ENCODE measurements at regions not wholly inside any gene's neighbourhood (a gene's known extent, or its start where the extent isn't known, plus 50 kb on each side); places are given as distances from the start of the nearest gene placed in this dataset.

DNA sequence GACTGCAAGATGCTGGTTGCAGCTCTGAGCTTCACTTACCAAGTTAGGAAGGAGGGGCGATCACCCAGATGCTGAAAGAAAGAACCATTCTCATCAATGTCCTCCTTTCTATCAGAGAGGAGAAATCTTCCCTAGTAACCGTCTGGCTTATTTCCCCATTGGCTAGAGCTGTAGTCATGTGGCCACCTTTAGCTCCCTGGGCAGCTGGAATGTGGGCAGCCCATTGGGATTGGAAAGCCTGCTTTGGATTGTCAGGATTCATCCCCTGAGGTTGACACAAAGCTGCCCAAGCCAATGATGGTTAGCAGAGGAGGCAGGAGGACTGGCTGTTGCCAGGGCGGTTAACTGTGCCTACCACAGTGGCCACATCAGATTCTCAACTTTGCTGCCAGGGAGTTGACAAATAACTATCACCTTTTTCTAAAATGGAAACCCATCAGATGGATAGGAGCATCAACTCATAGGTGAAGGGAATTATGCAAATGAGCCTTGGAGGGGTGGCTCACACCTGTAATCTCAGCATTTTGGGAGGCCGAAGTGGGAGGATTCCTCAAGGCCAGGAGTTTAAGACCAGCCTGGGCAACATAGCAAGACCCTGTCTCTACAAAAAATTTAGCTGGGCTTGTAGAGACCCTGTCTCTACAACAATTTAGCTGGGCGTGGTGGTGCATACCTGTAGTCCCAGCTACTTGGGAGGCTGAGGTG, 206.4 kb upstream of the GALNT17 start:
- no peak for TF ChIP-seq POLR2A (IDR thresholded peaks at IDR 0.05; ENCODE audit: low read depth, low read length)
- FAIRE-seq (no peak), DNase-seq (ENCODE audit: insufficient read length, low spot score) (peak; percentile 19)

- DNase-seq (ENCODE audit: insufficient read length, low spot score) (no peak), FAIRE-seq (no peak)
- no peak for TF ChIP-seq POLR2A (IDR thresholded peaks at IDR 0.05; ENCODE audit: low read depth, low read length)
These were observed 205.3 kb upstream of the GALNT17 start for GRCh38 chr7:70926666-70927065.

DNA sequence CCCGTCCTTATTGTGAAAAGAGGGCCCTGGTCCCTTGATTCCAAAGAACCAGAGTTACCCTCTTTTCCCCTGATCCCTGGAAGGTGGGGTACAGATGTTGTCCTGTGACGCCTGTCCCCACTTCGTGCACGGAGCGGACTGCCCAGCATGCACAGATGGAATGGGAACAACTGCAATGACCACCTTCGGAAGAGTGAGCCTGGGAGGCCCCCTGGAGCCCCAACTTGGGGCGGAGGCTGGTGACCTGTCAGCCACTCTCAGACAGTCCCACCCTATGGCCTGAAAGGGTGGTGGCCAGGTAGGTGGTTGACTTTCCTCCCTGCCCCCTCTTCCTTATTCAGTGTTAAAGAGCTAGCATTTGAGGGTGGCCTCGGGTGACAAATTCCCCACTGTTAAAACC, 196.6 kb upstream of the GALNT17 start:
- no peak for FAIRE-seq
- no peak for TF ChIP-seq POLR2A (IDR thresholded peaks at IDR 0.05; ENCODE audit: low read depth, low read length)
- DNase-seq (ENCODE audit: insufficient read length, low spot score), result no peak

GRCh38 chr7:70935854-70936253, 196.1 kb upstream of the GALNT17 start:
- DNase-seq (ENCODE audit: insufficient read length, low spot score) (no peak), FAIRE-seq (no peak)
- TF ChIP-seq POLR2A (IDR thresholded peaks at IDR 0.05; ENCODE audit: low read depth, low read length), result no peak

GRCh38 chr7:70937424-70937823, 194.5 kb upstream of the GALNT17 start:
- no peak for TF ChIP-seq POLR2A (IDR thresholded peaks at IDR 0.05; ENCODE audit: low read depth, low read length)
- no peak for FAIRE-seq
- no peak for DNase-seq (ENCODE audit: insufficient read length, low spot score)

DNA sequence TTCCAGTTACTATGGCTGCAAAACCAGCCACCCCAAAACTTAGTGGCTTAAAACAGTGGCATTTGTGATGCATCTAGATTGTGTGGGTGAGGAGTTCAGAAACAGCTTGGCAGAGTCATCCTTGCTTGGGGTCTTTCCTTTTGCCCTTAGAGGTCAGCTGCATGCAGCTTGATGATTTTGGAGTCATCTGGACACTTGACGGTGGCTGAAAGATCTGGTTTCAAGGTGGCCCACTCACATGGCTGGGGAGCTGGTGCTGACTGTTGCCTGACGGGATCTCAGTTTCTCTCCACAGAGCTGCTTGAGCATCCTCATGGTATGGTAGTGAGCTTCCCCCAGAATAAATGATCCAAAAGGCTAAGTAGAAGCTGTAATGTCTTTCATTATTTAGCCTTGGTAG, 191.3 kb upstream of the GALNT17 start:
- DNase-seq (ENCODE audit: insufficient read length, low spot score) (no peak), FAIRE-seq (no peak)
- no peak for TF ChIP-seq POLR2A (IDR thresholded peaks at IDR 0.05; ENCODE audit: low read depth, low read length)

DNA sequence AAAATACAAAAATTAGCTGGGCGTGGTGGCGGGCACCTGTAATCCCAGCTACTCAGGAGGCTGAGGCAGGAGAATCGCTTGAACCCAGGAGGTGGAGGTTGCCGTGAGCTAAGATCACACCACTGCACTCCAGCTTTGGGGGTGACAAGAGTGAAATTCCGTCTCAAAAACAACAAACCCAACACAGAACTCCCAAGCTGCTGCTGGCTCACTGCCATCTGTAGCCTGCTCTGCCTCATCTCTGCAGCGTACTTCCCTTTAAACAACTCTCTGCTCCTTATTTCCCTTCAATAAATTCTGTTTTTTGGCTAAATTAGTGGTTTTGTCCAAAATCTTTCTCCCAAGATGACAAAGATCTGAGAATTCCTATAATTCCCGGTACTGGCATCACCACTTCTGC, 189.2 kb upstream of the GALNT17 start:
- DNase-seq (ENCODE audit: insufficient read length, low spot score) (no peak), FAIRE-seq (no peak)
- no peak for TF ChIP-seq POLR2A (IDR thresholded peaks at IDR 0.05; ENCODE audit: low read depth, low read length)

GRCh38 chr7:70944516-70944915, 187.4 kb upstream of the GALNT17 start:
- no peak for TF ChIP-seq POLR2A (IDR thresholded peaks at IDR 0.05; ENCODE audit: low read depth, low read length)
- FAIRE-seq, result no peak
- no peak for DNase-seq (ENCODE audit: insufficient read length, low spot score)

DNA sequence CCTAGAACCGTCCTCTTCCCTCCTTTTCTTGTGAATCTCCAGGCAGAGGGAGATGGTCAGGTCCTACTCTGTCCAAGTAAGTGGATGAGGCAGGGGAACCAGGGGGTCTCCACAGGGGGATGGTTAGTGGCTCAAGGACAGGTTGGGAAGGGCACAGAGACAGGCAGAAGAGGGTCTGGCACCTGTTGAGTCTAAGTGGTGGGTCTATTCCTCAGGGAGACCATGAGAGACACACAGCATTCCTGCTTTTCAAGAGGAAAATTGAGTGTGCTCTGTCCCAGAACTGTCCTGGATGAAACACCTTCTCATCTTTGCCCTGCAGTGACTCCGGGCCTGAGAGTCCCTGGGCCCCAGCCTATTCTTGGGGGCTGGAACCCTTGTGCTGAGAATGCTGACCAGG, 184.8 kb upstream of the GALNT17 start:
- TF ChIP-seq POLR2A (IDR thresholded peaks at IDR 0.05; ENCODE audit: low read depth, low read length), result no peak
- FAIRE-seq, result no peak

DNA sequence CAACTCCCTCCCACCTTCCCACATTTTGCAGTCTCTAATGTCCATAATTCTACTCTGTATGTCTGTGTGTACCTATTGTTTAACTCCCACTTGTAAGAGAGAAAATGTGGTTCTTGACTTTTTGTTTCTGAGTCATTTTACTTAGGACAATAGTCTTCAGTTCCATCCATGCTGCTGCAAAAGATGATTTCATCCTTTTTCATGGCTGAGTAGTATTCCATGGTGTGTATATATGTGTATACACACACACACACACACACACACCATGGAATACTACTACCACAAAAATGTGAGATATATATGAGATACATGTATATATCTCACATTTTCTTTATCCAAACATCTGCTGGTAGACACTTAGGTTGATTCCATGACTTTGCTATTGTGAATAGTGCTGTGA, 182.1 kb upstream of the GALNT17 start:
- TF ChIP-seq POLR2A (IDR thresholded peaks at IDR 0.05; ENCODE audit: low read depth, low read length), result no peak
- no peak for DNase-seq (ENCODE audit: insufficient read length, low spot score)
- FAIRE-seq, result no peak

More for the DNA sequence above, 184.8 kb upstream of the GALNT17 start:
- DNase-seq (ENCODE audit: insufficient read length, low spot score), result no peak

DNA sequence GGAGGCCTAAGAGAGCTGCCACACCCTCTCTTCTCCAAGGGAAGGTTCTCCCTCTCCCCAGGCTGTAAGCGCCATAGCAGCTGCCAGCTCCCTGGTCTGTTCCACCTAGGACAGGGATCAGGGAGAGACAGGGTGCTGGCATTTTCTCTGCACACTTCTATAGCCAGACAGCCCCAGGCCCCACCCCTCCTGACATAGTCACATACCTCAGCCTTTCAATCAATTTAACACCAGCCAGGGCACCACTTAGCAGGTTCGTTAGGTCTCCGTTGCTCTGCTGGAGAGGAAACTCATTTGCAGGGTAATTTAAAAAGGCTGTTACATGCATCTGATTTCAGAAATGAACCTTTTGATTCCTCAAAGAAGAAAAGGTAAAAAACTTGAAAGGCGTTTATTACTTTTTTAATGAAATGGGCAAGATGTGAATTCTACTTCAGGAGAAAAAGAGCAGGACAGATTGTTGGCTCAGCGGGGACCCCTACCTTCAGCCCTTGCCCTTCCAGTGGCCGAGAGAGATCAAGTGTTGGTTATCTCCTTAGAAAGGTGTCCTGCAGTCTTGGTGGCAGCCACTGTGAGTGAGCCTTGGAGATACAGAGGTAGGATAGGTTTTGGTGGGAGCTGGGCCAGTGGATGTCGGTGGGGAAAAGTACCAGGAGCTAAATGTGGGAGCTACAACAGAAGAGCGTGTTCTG, 180.5 kb upstream of the GALNT17 start:
- DNase-seq (ENCODE audit: insufficient read length, low spot score) (no peak), FAIRE-seq (no peak)
- no peak for TF ChIP-seq POLR2A (IDR thresholded peaks at IDR 0.05; ENCODE audit: low read depth, low read length)

- FAIRE-seq, result no peak
- no peak for DNase-seq (ENCODE audit: insufficient read length, low spot score)
- no peak for TF ChIP-seq POLR2A (IDR thresholded peaks at IDR 0.05; ENCODE audit: low read depth, low read length)
These were observed 179.6 kb upstream of the GALNT17 start for GRCh38 chr7:70952311-70952710.

DNA sequence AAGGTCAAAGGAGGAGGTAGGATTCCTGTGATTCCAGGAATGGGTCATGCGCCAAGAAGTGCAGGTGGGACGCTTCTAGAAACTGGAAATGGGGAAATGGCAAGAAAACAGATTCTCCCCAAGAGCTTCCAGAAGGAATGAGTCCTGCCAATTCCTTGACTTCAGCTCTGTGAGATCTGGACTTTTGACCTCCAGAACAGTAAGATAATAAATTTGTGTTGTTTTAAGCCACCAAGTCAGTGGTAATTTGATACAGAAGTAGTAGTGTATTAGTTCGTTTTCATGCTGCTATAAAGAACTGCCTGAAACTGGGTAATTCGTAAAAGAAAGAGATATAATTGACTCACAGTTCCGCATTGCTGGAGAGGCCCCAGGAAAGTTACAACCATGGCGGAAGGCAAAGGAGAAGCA, 178.6 kb upstream of the GALNT17 start:
- FAIRE-seq, result no peak
- TF ChIP-seq POLR2A (IDR thresholded peaks at IDR 0.05; ENCODE audit: low read depth, low read length), result no peak
- no peak for DNase-seq (ENCODE audit: insufficient read length, low spot score)

GRCh38 chr7:70953796-70954195, 178.1 kb upstream of the GALNT17 start:
- no peak for TF ChIP-seq POLR2A (IDR thresholded peaks at IDR 0.05; ENCODE audit: low read depth, low read length)
- DNase-seq (ENCODE audit: insufficient read length, low spot score) (no peak), FAIRE-seq (no peak)

DNA sequence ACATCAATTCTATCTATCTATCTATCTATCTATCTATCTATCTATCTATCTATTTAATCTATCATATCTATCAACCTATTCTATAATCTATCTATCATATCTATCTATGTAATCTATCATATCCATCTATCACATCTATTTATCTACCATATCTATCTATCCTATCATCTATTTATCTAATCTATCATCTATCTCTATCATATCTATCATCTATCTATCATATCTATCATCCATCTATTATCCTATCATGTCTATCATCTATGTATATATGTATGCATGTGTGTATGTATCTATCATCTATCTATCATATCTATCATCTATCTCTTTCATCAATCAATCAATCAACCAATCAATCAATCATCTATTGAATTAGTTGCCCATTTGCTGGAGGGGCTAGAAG, 159.3 kb upstream of the GALNT17 start:
- DNase-seq (ENCODE audit: insufficient read length, low spot score) (no peak), FAIRE-seq (no peak)
- TF ChIP-seq POLR2A (IDR thresholded peaks at IDR 0.05; ENCODE audit: low read depth, low read length), result no peak

Measured in H54 (cell line).